ENCODE measurements at regions not wholly inside any gene's neighbourhood (a gene's known extent, or its start where the extent isn't known, plus 50 kb on each side); places are given as distances from the start of the nearest gene placed in this dataset.

- TF ChIP-seq POLR2AphosphoS5 (IDR thresholded peaks at IDR 0.05; ENCODE audit: low read depth, low read length) = no peak
- no peak for TF ChIP-seq SIN3A (IDR thresholded peaks at IDR 0.05; ENCODE audit: borderline replicate concordance, insufficient read depth, low read length)
Measured at GRCh38 chr6:9435281-9435680, 979.6 kb downstream of the TFAP2A start.

Data from PFSK-1 (cell line).